ENCODE measurements at regions not wholly inside any gene's neighbourhood (a gene's known extent, or its start where the extent isn't known, plus 50 kb on each side); places are given as distances from the start of the nearest gene placed in this dataset.
"Not testable (repeated sequence)": the region's sequence is repeated elsewhere in the genome, so short reads cannot be mapped to it uniquely, and the experiment has no call there.

- no peak for DNase-seq
These were observed 155.3 kb downstream of the RAD51AP2 start for GRCh38 chr2:17362956-17363355.

- no peak for DNase-seq
These were observed 162.5 kb downstream of the RAD51AP2 start for GRCh38 chr2:17355608-17356329.

- no peak for DNase-seq
These were observed 165.0 kb downstream of the RAD51AP2 start for GRCh38 chr2:17353263-17353662.

GRCh38 chr2:17342692-17343091 lies 175.5 kb downstream of the RAD51AP2 start:
- DNase-seq: not testable (repeated sequence)

DNA sequence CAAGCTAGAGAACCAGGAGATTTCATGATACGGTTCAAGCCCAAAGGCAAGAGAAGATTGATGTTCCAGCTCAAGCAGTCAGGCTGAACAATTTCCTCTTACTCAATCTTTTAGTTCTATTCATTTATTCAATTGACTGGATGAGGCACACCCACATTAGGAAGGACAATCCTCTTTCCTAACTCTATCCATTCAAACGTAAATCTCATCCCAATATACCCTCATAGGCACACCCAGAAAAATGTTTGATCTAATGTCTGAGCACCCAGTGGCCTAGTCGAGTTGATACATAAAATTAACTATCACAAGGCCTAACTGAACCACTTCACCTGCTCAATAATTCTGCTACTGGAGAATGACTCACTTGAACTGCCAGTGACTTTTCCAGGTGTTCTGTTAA lies 180.7 kb downstream of the RAD51AP2 start:
- DNase-seq: no peak

DNA sequence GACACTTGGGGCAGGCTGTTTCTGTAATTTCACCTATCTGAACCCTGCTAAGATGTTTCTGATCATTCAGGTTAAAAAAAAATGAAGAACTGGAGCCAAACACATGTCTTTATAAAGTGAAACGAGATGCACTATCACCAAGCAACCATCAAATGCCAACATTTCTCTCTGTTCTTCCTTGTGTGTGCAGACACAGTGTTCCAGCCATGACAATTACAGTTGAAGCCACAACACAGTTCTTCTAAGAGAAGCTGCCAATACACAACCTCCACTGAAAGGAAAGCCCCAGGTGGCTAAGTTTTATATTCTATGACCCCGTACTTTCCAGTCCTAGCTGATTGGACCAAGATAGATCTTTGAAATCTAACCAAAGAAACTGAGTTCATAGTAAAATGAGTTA lies 181.8 kb downstream of the RAD51AP2 start:
- DNase-seq: no peak

GRCh38 chr2:17334300-17334699 lies 183.9 kb downstream of the RAD51AP2 start:
- no peak for DNase-seq

- no peak for DNase-seq
These were observed 186.6 kb downstream of the RAD51AP2 start for GRCh38 chr2:17331636-17332035.

- no peak for DNase-seq
These were observed 190.1 kb downstream of the RAD51AP2 start for GRCh38 chr2:17328161-17328560.

- DNase-seq: no peak
These were observed 190.6 kb downstream of the RAD51AP2 start for GRCh38 chr2:17327649-17328048.

- DNase-seq: no peak
These were observed 191.5 kb downstream of the RAD51AP2 start for GRCh38 chr2:17326717-17327116.

GRCh38 chr2:17323697-17324096 lies 194.5 kb downstream of the RAD51AP2 start:
- no peak for DNase-seq

GRCh38 chr2:17322461-17322860 lies 195.8 kb downstream of the RAD51AP2 start:
- no peak for DNase-seq

DNA sequence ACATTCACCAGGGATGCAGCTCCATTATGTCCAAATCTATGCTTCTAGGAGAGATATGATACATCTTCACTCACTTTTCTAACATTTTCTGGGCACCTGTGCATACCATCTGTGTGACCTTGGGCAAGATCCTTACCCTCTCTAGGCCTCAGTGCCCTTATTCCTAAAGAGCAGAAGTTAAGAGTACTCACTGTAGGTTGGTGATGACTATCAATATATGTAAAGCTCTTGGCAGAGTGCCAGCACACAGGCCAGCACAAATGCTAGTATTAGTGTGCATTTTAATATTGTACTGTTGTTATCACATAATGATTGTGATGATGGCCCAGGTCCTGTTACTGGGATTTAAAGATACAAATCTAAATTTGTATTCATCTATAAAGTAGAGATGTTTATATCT lies 199.2 kb downstream of the RAD51AP2 start:
- DNase-seq: no peak

DNA sequence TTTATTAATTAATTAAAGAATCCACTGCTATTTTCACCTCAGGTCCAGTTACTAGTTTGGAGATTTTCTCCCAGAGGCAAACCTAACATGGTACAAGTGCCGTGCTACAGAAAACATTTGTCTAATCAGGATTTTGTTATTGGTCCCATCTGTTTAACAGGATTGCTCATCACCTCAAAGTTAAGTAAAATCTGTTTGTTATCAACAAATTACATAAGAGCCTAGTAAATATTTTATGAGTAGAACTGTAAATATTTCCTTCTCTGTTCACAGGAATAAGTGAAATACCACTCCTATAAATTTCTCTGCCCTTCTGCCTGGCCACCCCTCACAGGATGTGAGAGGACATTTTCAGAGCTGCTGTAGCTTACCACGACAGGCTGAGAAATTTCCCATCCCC lies 200.2 kb downstream of the RAD51AP2 start:
- no peak for DNase-seq

DNA sequence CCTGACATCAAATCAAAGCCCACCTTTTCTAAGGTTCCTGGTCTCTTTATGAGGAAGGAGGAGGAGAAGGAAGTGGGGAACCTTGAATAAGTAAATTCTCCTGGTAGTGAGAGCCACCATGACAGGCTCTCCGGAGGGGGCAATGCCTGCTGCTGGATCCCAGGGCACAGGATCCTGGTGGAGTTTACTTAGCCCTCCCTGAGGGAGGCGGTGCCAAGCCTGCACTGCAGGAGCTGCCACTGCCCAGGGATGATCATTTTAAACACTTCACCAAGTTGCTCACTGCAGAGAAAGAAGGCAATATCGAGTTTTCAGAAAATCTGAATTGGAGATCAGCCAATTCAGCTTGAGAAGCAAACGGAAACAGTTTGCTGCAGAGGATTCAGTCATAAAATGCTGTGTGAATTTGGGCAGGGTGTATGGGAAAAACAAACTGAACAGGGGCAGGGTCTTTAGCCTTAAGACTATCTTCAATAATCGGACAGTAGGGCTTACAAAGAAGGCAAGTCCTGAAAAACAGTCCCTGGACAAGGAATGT lies 200.7 kb downstream of the RAD51AP2 start:
- DNase-seq: peak; percentile 2

DNA sequence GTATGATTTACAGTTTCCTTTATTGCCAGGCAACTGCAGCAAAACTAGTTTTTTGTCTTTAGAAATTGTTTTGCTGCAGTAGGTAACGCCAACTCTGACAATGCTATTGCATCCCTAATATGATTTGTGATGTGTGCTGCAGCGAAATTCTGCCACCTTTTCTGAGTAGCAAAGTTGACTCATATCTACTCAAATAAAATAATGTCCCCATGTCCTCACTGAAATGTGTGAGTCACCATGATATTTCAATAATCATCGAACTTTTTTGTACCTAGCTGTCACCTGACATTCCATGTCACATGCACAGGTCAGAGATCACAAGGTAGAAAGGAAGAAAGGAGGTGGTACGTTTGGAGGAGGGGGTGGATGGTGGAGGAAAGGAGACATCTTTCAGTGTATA lies 205.0 kb downstream of the RAD51AP2 start:
- DNase-seq: no peak

- DNase-seq: no peak
These were observed 206.3 kb downstream of the RAD51AP2 start for GRCh38 chr2:17311771-17312511.

DNA sequence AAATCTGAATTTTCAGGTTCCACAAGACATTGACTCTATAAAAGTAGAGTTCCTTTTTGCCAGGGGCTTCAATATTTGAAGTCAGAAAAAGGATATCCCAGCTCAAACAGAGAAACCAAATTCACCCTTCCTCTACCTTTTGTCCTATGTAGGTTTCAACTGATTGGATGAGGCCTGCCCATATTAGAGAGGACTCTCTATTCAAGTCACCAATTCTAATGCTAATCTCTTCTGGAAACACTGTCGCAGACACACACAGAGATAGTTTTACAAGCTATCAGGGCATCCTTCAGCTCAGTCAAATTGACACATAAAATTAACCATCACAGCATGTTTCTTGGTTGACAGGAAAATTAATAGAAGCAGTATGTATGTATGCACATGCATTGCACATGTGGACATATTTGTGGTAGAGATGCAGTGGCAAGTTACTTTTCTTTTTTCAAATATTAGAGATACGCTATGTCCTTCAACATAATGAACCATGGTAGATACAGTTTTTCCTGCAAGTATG lies 207.1 kb downstream of the RAD51AP2 start:
- DNase-seq: no peak

GRCh38 chr2:17309741-17310339 lies 208.4 kb downstream of the RAD51AP2 start:
- no peak for DNase-seq

GRCh38 chr2:17309181-17309580 lies 209.1 kb downstream of the RAD51AP2 start:
- DNase-seq: no peak

- no peak for DNase-seq
These were observed 211.5 kb downstream of the RAD51AP2 start for GRCh38 chr2:17306706-17307105.

DNA sequence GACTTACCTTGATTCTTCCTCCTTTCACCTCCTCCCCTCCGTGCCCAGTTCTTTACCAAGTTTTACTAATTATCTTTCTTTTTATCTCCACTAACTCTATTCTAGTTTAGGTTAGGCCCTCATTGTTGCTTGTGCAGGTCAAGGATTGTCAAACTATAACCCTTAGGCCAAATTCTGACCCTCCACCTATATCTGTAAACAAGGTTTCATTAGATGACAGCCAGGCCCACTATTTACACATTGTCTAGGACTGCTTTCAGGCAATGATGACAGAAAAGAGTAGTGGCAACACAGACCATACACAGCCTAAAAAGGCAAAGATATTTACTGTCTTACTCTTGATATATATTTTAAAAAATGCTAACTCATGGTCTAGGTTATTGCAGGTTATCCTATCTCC lies 212.0 kb downstream of the RAD51AP2 start:
- DNase-seq: no peak

Measured in right kidney (tissue), 1 donor.